Transverse colon (tissue), 4 donors: ENCODE measurements at regions not wholly inside any gene's neighbourhood (a gene's known extent, or its start where the extent isn't known, plus 50 kb on each side); places are given as distances from the start of the nearest gene placed in this dataset.

Source experiments
- EP300 ChIP-seq: sonication (generic); formaldehyde crosslinking; IDR thresholded peaks from one replicate; pipeline ENCODE4 v1.6.1; 2017; ENCODE audit warnings: antibody characterized with exemption, low read depth
- POLR2A ChIP-seq: fragments of 450-650 bp; IDR thresholded peaks from one replicate; pipeline ENCODE4 v1.6.1; 2016; ENCODE audit warnings: antibody characterized with exemption, mild to moderate bottlenecking, moderate library complexity
- POLR2AphosphoS5 ChIP-seq, 3 donors: sonication (generic); formaldehyde crosslinking; IDR thresholded peaks; one replicate each; pipeline ENCODE4 v1.6.1; 2016; ENCODE audit warnings: antibody characterized with exemption in 3 of 3
- TF ChIP-seq, protein P1 (sequence below), 5 experiments: fragments of 200-600 bp in 3 of 5; fragments of 450-650 bp in 2 of 5; sonication (generic) in 3 of 5; IDR thresholded peaks; 1 replicate in 2 of 5; 2 replicates in 3 of 5; pipeline ENCODE4 v1.5.1; 2016 to 2017; ENCODE audit warnings: antibody characterized with exemption in 5 of 5, inconsistent platforms in 3 of 5, mild to moderate bottlenecking in 2 of 5, moderate library complexity in 1 of 5

- TF ChIP-seq POLR2AphosphoS5 (IDR thresholded peaks at IDR 0.05) = no peak
- TF ChIP-seq EP300 = no peak
- no peak for TF ChIP-seq POLR2A
- TF ChIP-seq, protein P1, sequence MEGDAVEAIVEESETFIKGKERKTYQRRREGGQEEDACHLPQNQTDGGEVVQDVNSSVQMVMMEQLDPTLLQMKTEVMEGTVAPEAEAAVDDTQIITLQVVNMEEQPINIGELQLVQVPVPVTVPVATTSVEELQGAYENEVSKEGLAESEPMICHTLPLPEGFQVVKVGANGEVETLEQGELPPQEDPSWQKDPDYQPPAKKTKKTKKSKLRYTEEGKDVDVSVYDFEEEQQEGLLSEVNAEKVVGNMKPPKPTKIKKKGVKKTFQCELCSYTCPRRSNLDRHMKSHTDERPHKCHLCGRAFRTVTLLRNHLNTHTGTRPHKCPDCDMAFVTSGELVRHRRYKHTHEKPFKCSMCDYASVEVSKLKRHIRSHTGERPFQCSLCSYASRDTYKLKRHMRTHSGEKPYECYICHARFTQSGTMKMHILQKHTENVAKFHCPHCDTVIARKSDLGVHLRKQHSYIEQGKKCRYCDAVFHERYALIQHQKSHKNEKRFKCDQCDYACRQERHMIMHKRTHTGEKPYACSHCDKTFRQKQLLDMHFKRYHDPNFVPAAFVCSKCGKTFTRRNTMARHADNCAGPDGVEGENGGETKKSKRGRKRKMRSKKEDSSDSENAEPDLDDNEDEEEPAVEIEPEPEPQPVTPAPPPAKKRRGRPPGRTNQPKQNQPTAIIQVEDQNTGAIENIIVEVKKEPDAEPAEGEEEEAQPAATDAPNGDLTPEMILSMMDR (IDR thresholded peaks at IDR 0.05) = no peak
Measured at GRCh38 chr4:178611062-178611461, 1168.8 kb upstream of the AGA start.
